ENCODE measurements at regions not wholly inside any gene's neighbourhood (a gene's known extent, or its start where the extent isn't known, plus 50 kb on each side); places are given as distances from the start of the nearest gene placed in this dataset.

DNA sequence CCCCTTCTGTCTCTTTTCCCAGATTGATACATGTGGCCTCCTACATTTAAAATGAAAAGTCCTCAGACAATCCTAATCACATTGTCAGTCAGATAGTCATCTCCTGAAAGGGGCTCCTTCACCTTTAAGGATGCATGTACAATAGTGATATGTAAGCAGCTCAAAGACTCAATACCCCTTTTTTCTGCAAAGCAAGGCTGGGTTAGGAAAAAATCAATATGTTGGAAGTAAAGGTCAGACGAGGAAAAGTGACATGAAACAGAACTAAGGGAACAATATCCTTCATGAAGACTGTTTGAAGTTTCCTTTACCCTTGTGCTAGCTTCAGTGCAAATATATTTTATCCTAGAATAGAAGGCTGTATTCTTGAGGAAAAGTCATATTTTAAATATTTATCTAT lies 539.3 kb downstream of the NR2F2 start:
- TF ChIP-seq, protein P1, sequence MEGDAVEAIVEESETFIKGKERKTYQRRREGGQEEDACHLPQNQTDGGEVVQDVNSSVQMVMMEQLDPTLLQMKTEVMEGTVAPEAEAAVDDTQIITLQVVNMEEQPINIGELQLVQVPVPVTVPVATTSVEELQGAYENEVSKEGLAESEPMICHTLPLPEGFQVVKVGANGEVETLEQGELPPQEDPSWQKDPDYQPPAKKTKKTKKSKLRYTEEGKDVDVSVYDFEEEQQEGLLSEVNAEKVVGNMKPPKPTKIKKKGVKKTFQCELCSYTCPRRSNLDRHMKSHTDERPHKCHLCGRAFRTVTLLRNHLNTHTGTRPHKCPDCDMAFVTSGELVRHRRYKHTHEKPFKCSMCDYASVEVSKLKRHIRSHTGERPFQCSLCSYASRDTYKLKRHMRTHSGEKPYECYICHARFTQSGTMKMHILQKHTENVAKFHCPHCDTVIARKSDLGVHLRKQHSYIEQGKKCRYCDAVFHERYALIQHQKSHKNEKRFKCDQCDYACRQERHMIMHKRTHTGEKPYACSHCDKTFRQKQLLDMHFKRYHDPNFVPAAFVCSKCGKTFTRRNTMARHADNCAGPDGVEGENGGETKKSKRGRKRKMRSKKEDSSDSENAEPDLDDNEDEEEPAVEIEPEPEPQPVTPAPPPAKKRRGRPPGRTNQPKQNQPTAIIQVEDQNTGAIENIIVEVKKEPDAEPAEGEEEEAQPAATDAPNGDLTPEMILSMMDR (IDR thresholded peaks at IDR 0.05) = no peak
- TF ChIP-seq POLR2AphosphoS5 (IDR thresholded peaks at IDR 0.05) = no peak

All from prostate gland (tissue), 2 donors.